HG02588 (cell line): ENCODE measurements at regions not wholly inside any gene's neighbourhood (a gene's known extent, or its start where the extent isn't known, plus 50 kb on each side); places are given as distances from the start of the nearest gene placed in this dataset.
"Not testable (repeated sequence)": the region's sequence is repeated elsewhere in the genome, so short reads cannot be mapped to it uniquely, and the experiment has no call there.

ENCODE experiments used
- ATAC-seq: cut with Tn5 transposase; IDR thresholded peaks from one replicate; pipeline ENCODE4 v1.9.1; 2021; ENCODE audit warnings: mild to moderate bottlenecking, moderate library complexity; ENCODE audit not compliant: unreplicated experiment

DNA sequence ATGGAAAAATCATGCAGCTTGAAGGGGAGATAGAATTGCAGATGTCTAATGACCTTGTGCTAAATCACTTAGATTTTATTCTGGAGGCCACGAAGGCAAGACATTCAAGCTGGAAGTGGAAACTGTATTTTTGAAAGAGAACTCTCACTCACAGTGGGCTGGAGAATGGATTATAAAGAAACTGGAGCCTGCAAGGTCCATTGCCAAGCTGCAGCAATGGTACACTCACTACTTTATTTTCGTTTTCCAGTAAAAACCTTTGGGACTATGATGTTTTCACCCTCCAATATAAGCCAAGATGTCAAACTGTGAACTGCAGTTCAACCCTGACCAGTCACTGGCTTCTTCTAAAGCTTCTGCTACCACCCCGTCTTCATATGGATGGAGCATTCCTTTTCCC, 62.0 kb downstream of the SKIDA1 start:
- ATAC-seq = no peak

DNA sequence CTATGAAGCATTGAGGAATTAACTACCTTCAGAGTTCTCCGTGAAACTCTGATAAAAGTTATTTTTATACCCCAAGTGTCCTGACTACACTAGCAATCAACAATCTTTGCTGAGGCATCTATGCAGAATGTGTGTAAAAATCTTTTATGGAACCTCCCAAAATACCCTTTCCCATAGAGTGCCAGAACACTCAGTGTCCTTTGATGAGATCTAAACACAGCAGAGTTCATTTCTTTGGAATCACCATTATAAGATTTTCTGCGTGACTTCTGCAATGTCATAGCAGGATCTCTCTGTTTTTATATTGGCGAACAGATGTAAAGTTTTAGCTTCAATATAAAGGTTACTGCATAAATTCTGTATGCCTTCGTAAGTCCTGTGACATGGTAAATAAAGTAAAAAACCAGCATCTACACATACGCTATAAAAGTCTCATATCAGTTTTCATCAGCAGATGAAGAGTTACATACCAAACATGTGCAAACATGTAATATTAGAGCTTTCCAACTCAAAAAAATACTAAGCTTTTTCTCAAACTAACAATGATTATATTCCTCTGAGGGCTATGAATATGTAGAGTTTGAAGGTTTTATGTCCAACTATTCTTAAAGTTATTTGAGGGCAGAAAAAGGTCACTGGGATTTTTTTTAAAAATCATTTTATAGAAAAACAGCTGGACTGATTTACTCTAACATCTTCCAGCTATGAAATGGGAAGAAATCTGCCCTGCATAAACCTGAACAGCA, 67.2 kb downstream of the SKIDA1 start:
- ATAC-seq = no peak

DNA sequence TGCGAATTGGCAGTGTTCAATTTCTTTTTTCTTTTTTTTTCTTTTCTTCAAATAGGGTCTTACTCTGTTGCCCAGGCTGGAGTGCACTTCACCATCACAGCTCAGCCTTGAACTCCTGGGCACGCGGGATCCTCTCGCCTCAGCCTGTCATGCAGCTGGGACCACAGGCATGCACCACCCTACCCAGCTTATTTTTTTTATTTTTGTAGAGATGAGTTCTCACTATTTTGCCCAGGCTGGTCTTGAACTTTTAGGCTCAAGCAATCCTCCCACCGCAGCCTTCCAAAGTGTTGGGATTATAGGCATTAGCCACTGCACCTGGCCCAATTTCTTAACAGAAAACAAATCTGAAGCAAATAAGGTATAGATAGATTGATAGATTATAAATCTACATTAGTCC, 69.3 kb downstream of the SKIDA1 start:
- ATAC-seq = no peak

DNA sequence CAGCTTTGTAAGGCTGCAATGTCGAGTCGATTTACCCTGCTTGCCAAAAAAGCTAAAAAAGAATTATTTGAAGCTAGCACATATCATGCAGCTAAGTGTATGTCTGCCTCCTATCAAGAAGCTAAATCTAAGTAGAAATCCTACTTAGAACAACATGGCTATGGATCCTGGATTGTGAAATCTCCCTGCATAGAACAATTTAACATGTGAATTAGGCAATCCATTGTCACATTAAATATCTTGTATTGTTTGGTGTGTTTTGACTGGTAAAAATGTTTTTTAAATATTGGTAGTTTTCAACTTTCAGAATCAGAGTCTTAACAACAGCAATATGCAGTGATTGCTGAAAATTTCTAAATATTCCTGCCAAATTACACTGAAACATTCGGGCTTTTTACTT, 73.3 kb downstream of the SKIDA1 start:
- no peak for ATAC-seq

DNA sequence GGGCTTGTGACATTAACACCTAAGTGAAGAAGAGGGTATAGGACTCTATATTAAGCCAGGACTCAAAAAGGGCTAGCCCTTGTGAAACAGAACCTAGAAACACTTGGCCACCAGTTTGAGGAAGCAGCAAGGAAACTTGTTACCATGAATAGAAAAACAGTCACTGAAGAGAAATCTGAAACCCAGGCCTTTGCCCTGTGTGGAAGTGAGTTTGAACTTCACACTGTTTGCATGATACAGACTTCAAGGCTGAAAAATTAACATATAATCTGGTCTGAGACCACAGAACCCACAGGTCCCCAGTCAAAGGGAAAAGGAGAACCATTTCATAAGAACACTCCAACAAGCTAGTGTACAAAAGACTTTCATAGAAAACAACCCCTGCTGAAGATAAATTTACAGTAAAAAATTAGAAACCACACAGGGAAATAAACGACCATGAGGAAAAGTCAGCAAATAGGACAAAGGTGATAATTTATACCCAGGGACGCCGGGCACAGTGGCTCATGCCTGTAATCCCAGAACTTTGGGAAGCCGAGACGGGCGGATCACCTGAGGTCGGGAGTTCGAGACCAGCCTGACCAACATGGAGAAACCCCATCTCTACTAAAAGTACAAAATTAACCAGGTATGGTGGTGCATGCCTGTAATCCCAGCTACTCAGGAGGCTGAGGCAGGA, 76.1 kb downstream of the SKIDA1 start:
- ATAC-seq = no peak

DNA sequence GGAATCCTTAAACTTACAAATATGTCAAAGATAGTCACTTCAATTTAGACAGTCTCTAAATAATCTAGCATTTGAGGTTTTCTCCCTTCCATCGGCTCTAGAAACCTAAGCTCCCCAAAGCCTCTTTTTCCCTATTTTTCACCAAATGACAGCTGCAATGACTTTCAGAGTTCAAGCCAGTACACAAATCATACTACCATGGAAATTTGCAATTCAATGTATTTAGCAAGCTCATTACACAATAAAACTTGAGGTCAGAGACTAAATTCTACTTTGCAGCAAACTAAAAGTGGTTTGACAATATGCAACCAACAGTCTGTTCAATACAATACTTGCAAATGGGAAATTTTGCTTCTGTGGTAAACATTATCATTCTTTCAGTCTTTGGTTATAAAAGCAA, 80.3 kb downstream of the SKIDA1 start:
- ATAC-seq = no peak

DNA sequence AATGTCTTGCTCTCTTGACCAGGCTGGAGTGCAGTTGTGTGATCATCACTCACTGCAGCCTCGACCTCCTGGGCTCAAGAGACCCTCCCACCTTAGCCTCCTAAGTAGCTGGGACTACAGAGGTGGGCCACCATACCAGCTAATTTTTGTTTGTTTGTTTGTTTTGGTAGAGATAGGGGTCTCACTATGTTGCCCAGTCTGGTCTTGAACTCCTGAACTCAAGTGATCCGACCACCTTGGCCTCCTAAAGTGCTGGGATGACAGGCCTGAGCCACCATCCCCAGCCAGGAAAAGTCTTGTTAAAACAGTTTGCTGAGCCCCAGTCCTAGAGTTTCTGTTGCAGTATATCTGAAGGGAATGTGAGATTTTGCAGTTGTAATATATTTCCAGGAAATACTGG, 83.9 kb downstream of the SKIDA1 start:
- ATAC-seq = no peak

DNA sequence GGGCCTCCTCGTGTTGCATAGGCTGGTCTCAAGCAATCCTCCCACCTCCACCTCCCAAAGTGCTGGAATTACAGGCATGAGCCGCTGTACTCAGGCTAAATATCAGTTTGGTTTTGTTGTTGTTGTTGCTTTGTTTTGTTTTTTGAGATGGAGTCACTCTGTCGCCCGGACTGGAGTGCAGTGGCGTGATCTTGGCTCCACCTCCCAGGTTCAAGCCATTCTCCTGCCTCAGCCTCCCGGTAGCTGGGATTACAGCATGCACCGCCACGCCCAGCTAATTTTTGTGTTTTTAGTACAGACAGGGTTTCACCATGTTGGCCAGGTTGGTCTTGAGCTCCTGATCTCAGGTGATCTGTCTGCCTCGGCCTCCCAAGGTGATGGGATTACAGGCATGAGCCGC, 86.6 kb downstream of the SKIDA1 start:
- ATAC-seq = not testable (repeated sequence)

DNA sequence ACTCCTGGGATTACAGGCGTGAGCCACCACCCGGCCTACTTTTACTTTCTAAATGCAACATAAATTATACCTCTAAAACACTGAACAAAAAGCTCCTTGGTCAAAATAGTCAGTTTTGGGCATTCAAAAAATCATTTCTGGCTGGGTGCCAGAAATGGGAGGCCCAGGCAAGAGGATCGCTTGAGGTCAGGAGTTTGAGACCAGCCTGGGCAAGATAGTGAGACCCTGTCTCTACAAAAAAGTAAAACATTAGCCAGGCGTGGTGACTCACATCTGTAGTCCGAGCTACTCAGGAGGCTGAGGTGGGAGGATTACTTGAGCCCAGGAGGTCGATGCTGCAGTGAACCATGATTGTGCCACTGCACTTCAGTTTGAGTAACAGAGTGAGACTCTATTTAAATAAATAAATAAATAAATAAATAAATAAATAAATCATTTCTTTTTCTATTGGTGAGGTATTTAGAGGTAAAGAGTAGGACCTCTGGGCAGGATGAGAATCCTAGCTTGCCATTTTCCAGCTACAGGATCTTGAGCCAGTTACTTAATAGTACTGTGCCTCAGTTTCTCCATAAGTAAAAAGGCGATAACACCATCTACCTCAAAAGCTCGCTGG, 87.6 kb downstream of the SKIDA1 start:
- ATAC-seq = no peak

DNA sequence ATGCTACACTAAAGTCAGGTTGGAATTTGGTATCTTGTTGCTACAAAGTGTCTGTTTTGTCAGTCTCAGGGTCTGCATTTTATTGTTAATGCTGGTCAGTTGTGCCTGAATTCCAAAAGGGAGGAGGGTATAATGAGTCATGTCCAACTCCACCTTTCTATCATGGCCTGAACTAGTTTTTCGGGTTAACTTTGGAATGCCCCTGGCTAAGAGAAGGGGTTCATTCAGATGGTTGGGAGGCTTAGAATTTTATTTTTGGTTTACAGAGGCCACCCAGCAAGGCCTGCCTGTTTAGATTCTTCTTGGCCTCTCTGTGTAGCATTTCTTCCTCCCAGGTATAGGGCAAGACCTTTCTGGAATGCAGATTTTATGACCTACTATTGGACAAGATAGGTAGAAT, 93.2 kb downstream of the SKIDA1 start:
- no peak for ATAC-seq

DNA sequence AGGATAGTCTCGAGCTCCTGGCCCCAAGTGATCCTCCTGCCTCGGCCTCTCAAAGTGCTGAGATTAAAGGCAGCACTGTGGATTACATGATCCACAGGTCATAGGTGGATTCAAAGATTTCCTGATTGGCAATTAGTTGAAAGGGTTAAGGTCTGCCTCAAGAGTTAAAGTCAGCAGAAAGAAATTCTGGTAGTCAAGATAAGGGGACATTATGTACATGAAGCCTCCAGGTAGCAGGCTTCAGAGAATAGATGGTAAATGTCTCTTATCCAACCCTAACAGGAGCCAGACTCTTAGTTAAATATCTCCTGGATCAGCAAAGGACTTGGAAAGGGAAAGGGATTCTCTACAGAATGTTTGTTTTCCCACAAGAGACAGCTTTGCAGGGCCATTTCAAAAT, 93.7 kb downstream of the SKIDA1 start:
- ATAC-seq = no peak

DNA sequence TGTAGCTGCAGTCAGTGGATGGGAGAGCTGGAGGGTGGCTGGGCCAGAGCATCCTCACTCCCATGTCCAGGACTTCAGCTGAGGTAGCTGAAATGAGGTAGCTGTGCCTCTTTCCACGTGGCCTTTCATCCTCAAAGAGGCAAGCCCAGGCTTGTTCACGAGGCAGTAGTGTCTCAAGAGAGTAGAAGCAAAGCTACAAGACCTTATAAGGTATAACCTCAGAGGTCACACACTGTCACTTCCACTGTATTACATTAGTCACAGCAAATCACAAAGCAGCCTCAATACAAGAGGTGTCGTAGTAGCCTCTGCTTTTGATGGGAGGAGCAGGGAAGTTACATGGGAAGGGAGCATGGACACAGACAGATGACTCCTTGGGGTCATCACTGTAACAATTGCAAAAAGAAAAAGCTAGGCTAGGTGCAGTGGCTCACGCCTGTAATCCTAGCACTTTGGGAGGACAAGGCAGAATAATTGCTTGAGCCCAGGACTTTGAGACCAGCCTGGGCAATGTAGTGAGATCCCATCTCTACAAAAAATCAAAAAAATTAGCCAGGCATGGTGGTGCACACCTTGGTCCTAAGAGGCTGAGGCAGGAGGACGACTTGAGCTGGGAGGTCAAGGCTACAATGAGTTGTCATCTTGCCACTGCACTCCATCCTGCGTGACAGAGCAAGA, 97.5 kb downstream of the SKIDA1 start:
- ATAC-seq = no peak

DNA sequence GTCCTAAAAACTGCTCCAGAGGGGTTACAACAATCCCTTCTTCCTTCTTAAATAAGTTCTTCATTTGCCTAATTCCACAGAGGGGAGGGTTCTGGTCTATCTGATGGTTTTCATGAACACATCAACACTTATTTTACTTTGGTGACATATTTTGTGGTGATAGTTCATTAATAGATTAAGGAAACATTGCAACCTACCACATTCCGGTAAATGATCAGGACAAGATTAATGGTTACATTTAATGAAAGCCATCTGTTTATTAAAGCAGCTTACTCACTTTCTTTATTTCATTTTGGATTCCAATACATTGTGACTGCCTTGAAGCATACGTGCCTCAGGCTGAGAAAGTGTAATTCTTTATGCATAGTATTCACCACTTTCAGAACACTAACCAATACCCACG, 101.0 kb downstream of the SKIDA1 start:
- no peak for ATAC-seq

DNA sequence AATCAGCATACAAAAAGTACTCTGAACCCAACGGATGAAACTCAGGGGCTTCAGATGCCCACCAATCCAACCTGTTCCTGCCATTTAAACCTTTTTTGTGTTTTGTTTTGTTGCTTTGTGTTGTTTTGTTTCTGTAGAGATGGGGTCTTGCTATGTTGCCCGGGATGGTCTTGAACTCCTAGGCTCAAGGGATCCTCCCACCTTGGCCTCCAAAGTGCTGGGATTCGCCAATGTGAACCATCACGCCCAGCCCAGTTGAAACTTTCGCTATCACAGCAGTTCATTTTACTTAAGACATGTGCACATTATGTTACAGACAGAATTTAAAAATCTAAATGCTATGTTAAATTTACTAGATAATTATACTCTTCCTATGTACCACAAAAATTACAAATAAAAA, 101.6 kb downstream of the SKIDA1 start:
- ATAC-seq = no peak

DNA sequence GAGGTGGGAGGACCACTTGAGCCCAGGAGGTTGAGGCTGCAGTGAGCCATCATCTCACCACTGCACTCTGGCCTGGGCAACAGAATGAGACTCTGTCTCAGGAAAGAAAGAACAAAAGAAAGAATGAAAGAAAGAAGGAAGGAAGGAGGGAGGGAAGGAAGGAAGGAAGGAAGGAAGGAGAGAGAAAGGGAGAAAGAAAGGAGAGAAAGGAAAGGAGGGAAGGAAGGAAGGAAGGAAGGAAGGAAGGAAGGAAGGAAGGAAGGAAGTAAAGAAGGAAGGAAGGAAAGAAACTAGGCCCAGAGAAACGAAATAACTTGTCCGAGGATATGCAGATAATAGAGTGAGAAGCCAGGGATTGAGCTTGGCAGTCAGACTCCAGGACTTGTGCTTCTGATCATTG, 102.1 kb downstream of the SKIDA1 start:
- no peak for ATAC-seq

DNA sequence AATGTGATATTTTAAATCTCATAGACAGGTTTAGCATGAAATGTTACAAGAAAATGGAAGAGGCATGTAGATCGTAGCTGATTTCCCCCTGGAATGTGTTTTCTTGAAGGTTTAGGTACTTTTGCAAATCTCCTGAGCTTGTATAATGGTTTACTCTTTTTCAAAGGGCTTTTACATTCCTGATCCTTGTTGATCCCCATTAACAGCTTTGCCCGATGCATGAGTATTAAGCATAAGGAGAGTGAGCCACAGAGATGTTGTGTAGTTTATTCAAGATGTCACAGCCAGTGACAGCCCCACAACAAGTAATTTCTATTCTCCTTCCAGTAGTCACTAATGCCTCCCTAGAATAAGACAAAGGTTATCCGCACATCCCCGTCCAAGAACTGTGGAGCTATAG, 103.7 kb downstream of the SKIDA1 start:
- no peak for ATAC-seq

DNA sequence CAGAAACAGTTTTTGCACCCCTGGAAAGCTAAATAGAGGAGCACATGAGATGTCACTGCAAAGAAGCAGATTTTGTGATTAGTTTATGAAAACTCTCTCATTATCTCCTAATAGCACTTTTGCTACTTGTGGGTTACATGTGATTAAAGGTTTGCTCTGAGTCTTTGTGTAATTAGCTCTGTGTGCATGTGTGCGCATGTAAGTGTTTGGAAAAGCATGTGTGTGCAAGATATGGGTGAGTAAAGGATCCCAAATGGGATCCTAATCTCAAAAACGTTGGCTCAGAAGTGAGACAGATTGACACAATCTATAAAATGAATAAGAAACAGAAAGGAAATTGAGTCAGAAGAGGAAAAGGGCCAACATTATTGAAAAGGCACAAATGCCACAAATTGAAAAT, 104.5 kb downstream of the SKIDA1 start:
- ATAC-seq = no peak

DNA sequence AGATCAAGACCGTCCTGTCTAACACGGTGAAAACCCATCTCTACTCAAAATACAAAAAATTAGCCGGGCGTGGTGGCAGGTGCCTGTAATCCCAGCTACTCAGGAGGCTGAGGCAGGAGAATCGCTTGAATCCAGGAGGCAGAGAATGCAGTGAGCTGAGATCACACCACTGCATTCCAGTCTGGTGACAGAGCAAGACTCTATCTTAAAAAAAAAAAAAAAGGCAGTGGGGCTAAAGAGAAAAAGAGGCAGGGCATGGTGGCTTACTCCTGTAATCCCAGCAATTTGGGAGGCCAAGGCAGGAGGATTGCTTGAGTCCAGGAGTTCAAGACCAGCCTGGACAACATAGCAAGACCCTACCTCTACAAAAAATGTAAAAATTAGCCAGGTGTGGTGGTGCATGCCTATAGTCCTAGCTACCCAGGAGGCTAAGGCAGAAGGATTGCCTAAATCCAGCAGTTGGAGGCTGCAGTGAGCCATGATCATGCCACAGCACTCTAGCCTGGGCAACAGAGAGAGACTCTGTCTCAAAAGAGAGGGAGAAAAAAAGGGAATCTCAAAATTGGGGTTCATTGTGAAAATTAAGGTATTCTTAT, 106.4 kb downstream of the SKIDA1 start:
- not testable (repeated sequence) for ATAC-seq

DNA sequence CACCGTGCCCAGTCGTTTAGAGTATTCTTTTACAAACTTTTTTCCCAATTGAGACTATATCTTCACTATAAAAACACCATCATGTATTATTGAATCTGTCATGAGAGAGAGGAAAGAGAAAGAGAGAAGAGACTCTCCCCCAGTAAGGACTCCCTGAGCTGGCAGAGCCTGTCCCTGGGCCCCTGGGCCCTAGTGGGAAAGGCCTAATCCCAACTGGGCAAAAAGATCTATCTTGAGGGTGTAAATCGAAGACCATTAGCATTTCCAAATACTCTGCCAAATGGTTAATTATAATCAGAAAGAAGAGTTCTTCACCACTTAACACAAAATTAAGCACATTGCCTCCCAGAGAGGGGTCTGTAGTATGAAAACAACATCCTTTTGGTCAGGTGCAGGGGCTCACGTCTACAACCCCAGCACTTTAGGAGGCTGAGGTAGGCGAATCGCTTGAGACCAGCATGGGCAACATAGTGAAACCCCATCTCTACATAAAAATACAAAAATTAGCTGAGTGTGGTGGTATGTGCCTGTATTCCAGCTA, 108.2 kb downstream of the SKIDA1 start:
- no peak for ATAC-seq

DNA sequence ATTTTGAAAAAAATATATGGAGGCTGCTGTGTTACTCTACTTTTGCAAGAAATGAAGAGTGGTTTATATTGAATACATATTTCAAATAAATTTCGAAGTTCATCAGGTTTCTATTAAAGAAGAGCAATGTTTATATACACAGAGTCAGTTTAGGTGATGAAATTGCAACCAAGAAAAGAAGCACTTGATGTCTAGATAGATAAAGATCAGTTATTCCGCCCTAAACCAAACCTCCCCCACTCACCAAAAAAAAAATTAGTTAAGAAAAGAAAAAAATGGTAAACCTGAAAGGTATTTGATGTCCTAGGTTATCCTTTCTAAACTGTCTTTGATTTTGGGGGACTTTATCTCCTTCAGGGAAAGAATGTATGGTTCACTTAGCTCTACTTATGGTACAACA, 111.8 kb downstream of the SKIDA1 start:
- no peak for ATAC-seq

DNA sequence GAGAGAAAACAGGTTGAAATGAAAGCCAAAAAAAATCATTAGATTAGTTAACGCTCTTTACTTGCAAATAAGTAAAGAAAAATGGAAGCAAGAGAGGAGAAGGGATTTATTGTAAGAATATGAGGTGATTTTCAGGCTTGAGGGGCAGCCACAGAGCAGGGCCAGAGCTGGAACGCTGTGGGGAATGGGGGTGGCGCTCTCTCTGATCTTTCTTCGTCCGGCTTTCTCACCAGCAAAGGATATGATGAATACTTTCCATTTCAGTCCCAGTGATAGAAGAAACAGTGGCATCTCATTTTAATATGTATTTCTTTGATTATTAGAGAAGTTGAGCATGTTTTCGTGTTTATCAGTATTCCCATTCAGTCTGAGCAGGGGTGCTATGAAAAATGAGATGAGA, 112.2 kb downstream of the SKIDA1 start:
- ATAC-seq = no peak
